ENCODE measurements at regions not wholly inside any gene's neighbourhood (a gene's known extent, or its start where the extent isn't known, plus 50 kb on each side); places are given as distances from the start of the nearest gene placed in this dataset.

- Histone ChIP-seq H4K8ac (replicated peaks; ENCODE audit: insufficient read length, low read depth, low read length) (no peak overlapping the region), H3T11ph (ENCODE audit: low read length) (no peak overlapping the region), H2BK120ac (ENCODE audit: low read depth, low read length, poor library complexity, severe bottlenecking) (no peak overlapping the region), H3K18ac (ENCODE audit: insufficient read length, low read depth, low read length) (no peak overlapping the region), H4K91ac (ENCODE audit: insufficient read length, low read depth, low read length) (no peak overlapping the region), H3K27ac (ENCODE audit: insufficient read length, low read depth, low read length) (no peak overlapping the region), H3K9ac (ENCODE audit: extremely low read depth, insufficient read length, low read length) (no peak overlapping the region), H2AFZ (ENCODE audit: low read length) (no peak overlapping the region), H2AK5ac (ENCODE audit: insufficient read length, low read length) (no peak overlapping the region), H4K20me1 (ENCODE audit: control insufficient read depth, insufficient read depth, insufficient read length) (no peaks in the 10 kb centered on the region), H3K27me3 (ENCODE audit: insufficient read depth, low read length) (peaks cover 11% of the 10 kb centered on the region; the same call in 1 of the 2 replicates), H3K79me2 (ENCODE audit: insufficient read depth, low read length) (peaks cover 2% of the 10 kb centered on the region; the same call in 1 of the 2 replicates), H4K5ac (ENCODE audit: insufficient read length, low read depth, low read length) (no peak overlapping the region), H3K9me3 (ENCODE audit: control insufficient read depth, low read depth, low read length) (no peaks in the 10 kb centered on the region), H3K4me1 (ENCODE audit: insufficient read depth, low read length) (peaks cover 6% of the 10 kb centered on the region), H3K23me2 (ENCODE audit: insufficient read length, low read depth, low read length, poor library complexity, severe bottlenecking) (peaks cover 2% of the 10 kb centered on the region), H3K14ac (ENCODE audit: insufficient read depth, low read length) (no peak overlapping the region), H3K79me1 (ENCODE audit: insufficient read depth, low read depth, low read length, poor library complexity, severe bottlenecking) (no peaks in the 10 kb centered on the region), H2BK15ac (ENCODE audit: low read depth, low read length) (no peak overlapping the region), H3K4me2 (ENCODE audit: insufficient read depth, insufficient read length, low read length) (no peak overlapping the region), H2BK20ac (ENCODE audit: low read depth, low read length, poor library complexity, severe bottlenecking) (no peak overlapping the region), H3K23ac (ENCODE audit: insufficient read length, low read depth, low read length) (no peak overlapping the region), H3K56ac (ENCODE audit: insufficient read length, low read depth, low read length) (no peak overlapping the region), H3K4ac (ENCODE audit: low read depth, low read length) (no peak overlapping the region), H2BK12ac (ENCODE audit: insufficient read length, low read depth, low read length) (no peak overlapping the region), H2BK5ac (ENCODE audit: insufficient read length, low read length) (no peak overlapping the region)
- no peak overlapping the region for H3K27ac Mint-ChIP-seq
- H3K36me3 Mint-ChIP-seq (ENCODE audit: insufficient read depth in 1 of 3, low read depth in 3 of 3), result peaks cover 3 to 10% (median 9%) of the 10 kb centered on the region in 3 experiments; a peak in 6 of 7 replicates
- H3K9me3 Mint-ChIP-seq, result peaks cover 2 to 3% of the 10 kb centered on the region in 2 experiments; a peak in 2 of 5 replicates
- no peak for TF ChIP-seq CTCF (conservative IDR thresholded peaks at IDR 0.05)
- H3K4me1 Mint-ChIP-seq, result peaks cover 51 to 64% of the 10 kb centered on the region in 2 experiments
- WGBS (ENCODE audit: extremely low coverage, insufficient read length, low lambda C conversion rate), result no CpG with 5 or more reads among the region's 5 CpGs
- DNase-seq, result no peak
- H3K4me3 Mint-ChIP-seq, result no peak overlapping the region
- peaks cover 19% of the 10 kb centered on the region for H3K27me3 Mint-ChIP-seq (ENCODE audit: low read depth)
Measured at GRCh38 chr10:29730458-29730857, 95.7 kb upstream of the SVIL start.
